Glutamatergic neuron (in vitro differentiated cells): ENCODE measurements at regions not wholly inside any gene's neighbourhood (a gene's known extent, or its start where the extent isn't known, plus 50 kb on each side); places are given as distances from the start of the nearest gene placed in this dataset.

ENCODE experiments used
- DNase-seq: peaks from one replicate; pipeline ENCODE4 v3.0.0; 2022
- H3K27ac Mint-ChIP-seq: one replicate; pipeline ENCODE4 v1.8.0; 2020; ENCODE audit warnings: mild to moderate bottlenecking, mixed read lengths, inconsistent platforms; ENCODE audit not compliant: unreplicated experiment
- H3K27me3 Mint-ChIP-seq: one replicate; pipeline ENCODE4 v1.8.0; 2020; ENCODE audit warnings: mild to moderate bottlenecking, moderate library complexity, mixed read lengths, inconsistent platforms; ENCODE audit not compliant: unreplicated experiment
- H3K36me3 Mint-ChIP-seq: one replicate; pipeline ENCODE4 v1.8.0; 2020; ENCODE audit warnings: mild to moderate bottlenecking, mixed read lengths, inconsistent platforms; ENCODE audit not compliant: unreplicated experiment
- H3K4me1 Mint-ChIP-seq: one replicate; pipeline ENCODE4 v1.8.0; 2020; ENCODE audit warnings: mild to moderate bottlenecking, low read depth, mixed read lengths, inconsistent platforms; ENCODE audit not compliant: unreplicated experiment
- H3K4me3 Mint-ChIP-seq: one replicate; pipeline ENCODE4 v1.8.0; 2020; ENCODE audit warnings: mild to moderate bottlenecking, mixed read lengths, inconsistent platforms; ENCODE audit not compliant: unreplicated experiment
- H3K9me3 Mint-ChIP-seq: one replicate; pipeline ENCODE4 v1.8.0; 2020; ENCODE audit warnings: mild to moderate bottlenecking, moderate library complexity, mixed read lengths, inconsistent platforms; ENCODE audit not compliant: unreplicated experiment
- CTCF ChIP-seq: fragments of 200-600 bp; sonication (generic); IDR thresholded peaks from one replicate; pipeline ENCODE4 v1.5.0; 2021; ENCODE audit not compliant: partially characterized antibody, unreplicated experiment

GRCh38 chr9:103889989-103890388, 204.1 kb upstream of the SMC2 start:
- Mint-ChIP-seq H3K4me3 (no peak overlapping the region), H3K27ac (no peak overlapping the region), H3K4me1 (no peaks in the 10 kb centered on the region), H3K36me3 (no peaks in the 10 kb centered on the region), H3K27me3 (no peaks in the 10 kb centered on the region), H3K9me3 (no peaks in the 10 kb centered on the region)
- no peak for TF ChIP-seq CTCF
- DNase-seq, result no peak

GRCh38 chr9:103894184-103894583, 199.9 kb upstream of the SMC2 start:
- Mint-ChIP-seq H3K27ac (no peak overlapping the region), H3K9me3 (no peaks in the 10 kb centered on the region), H3K36me3 (no peaks in the 10 kb centered on the region), H3K27me3 (no peaks in the 10 kb centered on the region), H3K4me3 (no peak overlapping the region), H3K4me1 (no peaks in the 10 kb centered on the region)
- no peak for DNase-seq
- TF ChIP-seq CTCF, result no peak

- Mint-ChIP-seq H3K27ac (no peak overlapping the region), H3K4me3 (no peak overlapping the region), H3K36me3 (no peaks in the 10 kb centered on the region), H3K4me1 (peaks cover 27% of the 10 kb centered on the region), H3K27me3 (no peaks in the 10 kb centered on the region), H3K9me3 (no peaks in the 10 kb centered on the region)
- no peak for TF ChIP-seq CTCF
- DNase-seq, result no peak
Measured at GRCh38 chr9:103898550-103898949, 195.6 kb upstream of the SMC2 start.

GRCh38 chr9:103899866-103900265, 194.2 kb upstream of the SMC2 start:
- no peaks in the 10 kb centered on the region for H3K27me3 Mint-ChIP-seq
- no peaks in the 10 kb centered on the region for H3K9me3 Mint-ChIP-seq
- TF ChIP-seq CTCF, result no peak

GRCh38 chr9:103900466-103900865, 193.6 kb upstream of the SMC2 start:
- H3K27ac Mint-ChIP-seq, result no peak overlapping the region
- H3K4me3 Mint-ChIP-seq, result no peak overlapping the region
- H3K4me1 Mint-ChIP-seq, result peaks cover 31% of the 10 kb centered on the region
- no peaks in the 10 kb centered on the region for H3K27me3 Mint-ChIP-seq
- DNase-seq, result no peak
- no peaks in the 10 kb centered on the region for H3K36me3 Mint-ChIP-seq
- TF ChIP-seq CTCF, result no peak
- no peaks in the 10 kb centered on the region for H3K9me3 Mint-ChIP-seq

More at GRCh38 chr9:103899866-103900265, 194.2 kb upstream of the SMC2 start:
- Mint-ChIP-seq H3K4me1 (peaks cover 31% of the 10 kb centered on the region), H3K4me3 (no peak overlapping the region), H3K27ac (peak overlapping the region; percentile 46), H3K36me3 (no peaks in the 10 kb centered on the region)
- no peak for DNase-seq
